ENCODE measurements at regions not wholly inside any gene's neighbourhood (a gene's known extent, or its start where the extent isn't known, plus 50 kb on each side); places are given as distances from the start of the nearest gene placed in this dataset.
A peak's percentile ranks its signal among the peaks of the same experiment; 100 is the strongest.

GRCh38 chr6:90863043-90863442 lies 276.2 kb upstream of the MAP3K7 start:
- TF ChIP-seq CTCF (IDR thresholded peaks at IDR 0.05; ENCODE audit: extremely low read depth, insufficient read depth, missing control alignments): no peak
- DNase-seq (ENCODE audit: low spot score): no peak
- in situ Hi-C loops (cut with MboI; ENCODE audit: low pct_unique_long_range_greater_than_20kb, low sequenced_read_pairs, unreplicated experiment): no loop called here

- DNase-seq (ENCODE audit: low spot score): no peak
- in situ Hi-C loops (cut with MboI; ENCODE audit: low pct_unique_long_range_greater_than_20kb, low sequenced_read_pairs, unreplicated experiment): no loop called here
- peak; percentile 30 for TF ChIP-seq CTCF (IDR thresholded peaks at IDR 0.05; ENCODE audit: extremely low read depth, insufficient read depth, missing control alignments)
Measured at GRCh38 chr6:90860822-90861601, 274.1 kb upstream of the MAP3K7 start.

- in situ Hi-C loops (cut with MboI; ENCODE audit: low pct_unique_long_range_greater_than_20kb, low sequenced_read_pairs, unreplicated experiment): no loop called here
- DNase-seq (ENCODE audit: low spot score): no peak
- TF ChIP-seq CTCF (IDR thresholded peaks at IDR 0.05; ENCODE audit: extremely low read depth, insufficient read depth, missing control alignments): no peak
Measured at GRCh38 chr6:90859612-90860011, 272.7 kb upstream of the MAP3K7 start.

- in situ Hi-C loops (cut with MboI; ENCODE audit: low pct_unique_long_range_greater_than_20kb, low sequenced_read_pairs, unreplicated experiment): no loop called here
- TF ChIP-seq CTCF (IDR thresholded peaks at IDR 0.05; ENCODE audit: extremely low read depth, insufficient read depth, missing control alignments): no peak
- no peak for DNase-seq (ENCODE audit: low spot score)
Measured at GRCh38 chr6:90859056-90859455, 272.2 kb upstream of the MAP3K7 start.

- in situ Hi-C loops (cut with MboI; ENCODE audit: low pct_unique_long_range_greater_than_20kb, low sequenced_read_pairs, unreplicated experiment): no loop called here
- TF ChIP-seq CTCF (IDR thresholded peaks at IDR 0.05; ENCODE audit: extremely low read depth, insufficient read depth, missing control alignments): no peak
Measured at GRCh38 chr6:90849686-90850085, 262.8 kb upstream of the MAP3K7 start.

GRCh38 chr6:90846824-90847223 lies 260.0 kb upstream of the MAP3K7 start:
- no peak for TF ChIP-seq CTCF (IDR thresholded peaks at IDR 0.05; ENCODE audit: extremely low read depth, insufficient read depth, missing control alignments)
- no peak for DNase-seq (ENCODE audit: low spot score)
- in situ Hi-C loops (cut with MboI; ENCODE audit: low pct_unique_long_range_greater_than_20kb, low sequenced_read_pairs, unreplicated experiment): no loop called here

More at GRCh38 chr6:90849686-90850085, 262.8 kb upstream of the MAP3K7 start:
- DNase-seq (ENCODE audit: low spot score): no peak

Data from GM13977 (cell line).